ENCODE measurements at regions not wholly inside any gene's neighbourhood (a gene's known extent, or its start where the extent isn't known, plus 50 kb on each side); places are given as distances from the start of the nearest gene placed in this dataset.
A peak's percentile ranks its signal among the peaks of the same experiment; 100 is the strongest.
"Not testable (repeated sequence)": the region's sequence is repeated elsewhere in the genome, so short reads cannot be mapped to it uniquely, and the experiment has no call there.

DNA sequence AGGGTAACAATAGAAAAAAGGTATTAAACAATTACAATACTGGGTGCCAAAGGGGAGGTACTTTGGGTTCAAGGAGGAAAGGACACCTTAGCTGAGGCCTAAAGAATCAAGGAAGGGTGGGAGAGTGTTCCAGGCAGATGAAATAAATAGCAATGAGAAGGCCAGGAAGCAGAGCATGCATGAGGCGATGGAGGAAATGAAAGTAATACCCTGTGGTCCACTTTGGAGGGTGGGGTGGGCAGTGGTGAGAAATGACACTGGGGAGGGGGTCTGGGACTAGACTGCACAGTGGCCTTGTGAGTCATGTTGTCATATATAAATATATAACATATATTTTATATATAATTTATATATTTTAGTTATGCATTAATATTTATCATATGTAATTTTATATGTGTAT, 55.9 kb downstream of the BHLHE40 start:
- no peak for DNase-seq

DNA sequence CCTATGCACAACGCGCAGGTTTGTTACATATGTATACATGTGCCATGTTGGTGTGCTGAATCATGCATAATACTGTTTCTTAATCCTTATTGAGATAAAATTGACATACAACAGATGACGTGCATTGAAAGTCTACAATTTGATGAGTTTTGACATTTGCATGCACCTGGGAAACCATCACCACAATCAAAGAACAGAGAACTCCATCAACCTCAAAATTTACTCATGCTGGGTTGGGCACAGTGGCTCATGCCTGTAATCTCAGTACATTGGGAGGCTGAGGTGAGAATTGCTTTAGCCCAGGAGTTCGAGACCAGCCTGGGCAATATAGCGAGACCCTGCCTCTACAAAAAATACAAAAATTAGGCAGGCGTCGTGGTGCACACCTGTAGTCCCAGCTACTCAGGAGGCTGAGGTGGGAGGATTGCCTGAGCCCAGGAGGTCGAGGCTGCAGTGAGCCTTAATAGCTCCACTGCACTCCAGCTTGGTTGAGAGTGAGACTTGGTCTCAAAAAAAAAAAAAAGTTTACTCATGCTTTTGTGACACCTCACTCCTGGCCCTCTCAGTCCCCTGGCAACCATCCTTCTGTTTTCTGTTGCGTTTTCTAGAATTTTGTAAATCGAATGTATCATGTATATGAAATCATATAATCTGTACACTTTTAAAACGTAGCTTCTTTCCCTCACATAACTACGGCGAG, 56.6 kb downstream of the BHLHE40 start:
- DNase-seq, result no peak

DNA sequence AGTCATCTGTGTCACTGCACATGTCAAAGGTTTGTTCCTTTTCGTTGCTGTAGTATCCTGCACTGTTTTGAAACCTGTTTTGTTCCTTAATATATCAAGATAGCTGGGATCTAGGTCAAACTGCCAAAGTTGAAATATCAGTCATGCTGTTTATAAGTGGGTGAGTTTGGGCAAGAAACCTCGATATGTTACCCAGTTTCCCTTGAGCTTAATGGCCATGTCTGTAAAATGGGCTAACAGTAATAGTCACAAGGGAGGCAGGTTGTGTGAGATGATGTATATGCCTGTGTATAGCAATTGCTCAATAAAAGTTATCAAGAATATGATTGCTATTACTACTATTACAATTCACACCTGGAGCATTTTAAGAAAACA, 57.1 kb downstream of the BHLHE40 start:
- no peak for DNase-seq

DNA sequence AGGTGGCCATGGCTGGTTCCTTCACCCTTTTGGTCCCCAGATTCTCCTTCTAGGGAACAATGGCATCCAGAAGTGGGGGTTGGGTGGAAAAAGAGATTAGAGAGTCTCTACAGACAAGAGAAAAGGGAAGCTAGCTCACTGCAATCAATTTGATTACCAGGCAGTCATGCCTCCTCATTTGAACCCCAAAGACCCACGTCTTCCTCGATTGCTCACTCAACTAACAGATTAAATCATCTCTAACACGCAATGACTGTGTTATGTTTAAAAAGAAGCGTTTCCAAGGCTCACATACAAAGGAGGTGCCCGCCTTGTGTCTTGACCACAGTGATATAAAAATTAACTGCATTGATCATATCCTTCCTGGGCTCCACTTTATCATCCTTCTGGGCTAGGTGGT, 57.6 kb downstream of the BHLHE40 start:
- DNase-seq, result no peak

DNA sequence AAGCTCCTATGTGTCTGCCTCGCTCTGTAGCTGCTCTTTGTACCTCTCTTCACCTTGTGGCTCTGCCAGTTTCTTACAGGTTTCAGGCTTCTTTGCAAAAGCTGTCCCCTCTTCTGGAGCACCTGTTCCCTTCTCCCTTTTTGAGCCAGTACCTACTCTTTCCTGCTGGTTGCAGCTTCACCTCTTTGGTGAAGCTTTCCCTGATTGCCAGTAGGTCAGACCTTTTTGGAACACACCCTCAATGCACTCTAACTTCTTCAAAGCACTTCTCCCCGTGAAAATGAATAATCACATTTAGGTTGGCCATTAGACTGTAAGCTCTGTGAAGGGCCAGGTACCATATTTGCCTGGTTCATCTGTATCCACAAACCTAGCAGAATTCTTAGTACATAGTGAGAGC, 60.3 kb downstream of the BHLHE40 start:
- no peak for DNase-seq

DNA sequence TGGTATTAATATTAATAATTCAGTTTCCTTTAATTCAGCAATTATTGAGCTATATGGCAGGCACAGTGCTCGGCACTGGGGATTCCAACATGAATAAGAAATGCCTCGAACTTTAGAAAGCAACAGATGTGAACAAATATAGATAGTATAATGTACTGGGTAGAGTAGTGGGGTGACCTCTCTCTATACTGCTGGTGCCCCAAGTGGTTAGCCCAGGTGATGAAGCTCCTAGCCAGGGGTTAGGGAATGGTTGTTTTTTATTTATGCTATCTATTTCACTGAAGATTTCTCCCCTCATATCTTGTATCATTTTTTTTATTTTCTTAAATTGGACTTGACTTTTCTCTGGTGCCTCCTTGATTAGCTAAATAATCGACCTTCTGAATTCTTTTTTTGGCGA, 62.1 kb downstream of the BHLHE40 start:
- no peak for DNase-seq

DNA sequence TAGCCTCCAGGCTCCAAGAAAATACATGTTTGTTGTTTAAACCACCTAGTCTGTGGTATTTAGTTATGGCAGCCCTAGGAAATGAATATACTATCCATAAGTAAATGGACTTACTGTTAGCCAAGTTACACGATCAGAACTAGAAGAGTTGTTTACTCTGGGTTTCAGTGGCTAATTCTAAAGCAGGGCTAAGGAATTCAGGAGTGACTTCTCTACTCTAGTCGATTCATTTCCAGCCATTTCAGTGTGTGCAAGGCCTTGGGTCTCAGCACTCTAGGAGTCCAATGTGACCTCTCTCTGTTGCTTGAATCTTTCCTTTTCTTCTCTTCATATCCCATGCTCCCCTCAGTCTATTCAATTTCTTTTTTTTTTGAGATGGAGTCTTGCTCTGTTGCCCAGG, 66.7 kb downstream of the BHLHE40 start:
- no peak for DNase-seq

DNA sequence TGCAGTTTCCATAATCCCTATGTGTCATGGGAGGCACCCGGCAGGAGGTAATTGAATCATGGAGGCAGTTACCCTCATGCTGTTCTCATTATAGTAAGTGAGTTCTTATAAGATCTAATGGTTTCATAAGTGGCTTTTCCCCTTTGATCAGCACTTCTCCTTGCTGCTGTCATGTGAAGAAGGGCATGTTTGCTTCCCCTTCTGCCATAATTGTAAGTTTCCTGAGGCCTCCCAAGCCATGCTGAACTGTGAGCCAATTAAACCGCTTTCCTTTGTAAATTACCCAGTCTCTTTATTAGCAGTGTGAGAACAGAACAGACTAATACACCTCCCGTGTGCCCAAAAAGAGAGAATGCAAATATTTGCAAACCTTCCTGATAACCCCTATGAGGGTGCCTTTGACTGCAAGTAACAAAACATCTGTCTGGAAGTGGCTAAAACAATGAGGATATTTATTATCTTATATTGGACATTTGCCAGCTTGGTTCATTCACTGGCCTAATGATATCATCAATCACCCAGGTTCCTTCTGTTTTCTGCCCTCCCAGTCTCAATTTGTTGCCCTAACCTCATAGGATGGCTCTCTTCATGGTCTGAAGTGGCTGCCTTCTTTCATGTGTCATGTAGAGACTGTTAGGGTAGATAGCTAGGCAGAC, 68.7 kb downstream of the BHLHE40 start:
- DNase-seq, result no peak

DNA sequence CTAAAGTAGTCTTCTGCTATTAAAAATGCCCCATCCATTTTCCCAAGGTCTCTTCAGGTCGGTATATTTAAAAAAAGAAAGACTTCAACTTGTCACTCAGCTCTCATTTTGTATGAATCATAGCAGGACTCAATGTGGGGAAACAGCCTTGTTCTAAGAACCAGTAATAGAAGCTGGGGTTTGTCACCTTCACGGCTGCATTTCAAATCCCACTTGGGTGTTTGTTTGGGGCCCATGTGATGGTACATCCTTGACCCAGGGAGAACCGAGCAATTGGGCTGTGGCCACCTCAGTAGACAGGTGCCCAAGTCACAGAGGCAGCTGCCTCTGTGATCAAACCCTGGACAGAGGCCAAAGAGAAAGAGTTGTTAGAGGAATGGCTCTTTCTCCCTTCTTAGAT, 70.3 kb upstream of the ARL8B start:
- DNase-seq, result no peak

DNA sequence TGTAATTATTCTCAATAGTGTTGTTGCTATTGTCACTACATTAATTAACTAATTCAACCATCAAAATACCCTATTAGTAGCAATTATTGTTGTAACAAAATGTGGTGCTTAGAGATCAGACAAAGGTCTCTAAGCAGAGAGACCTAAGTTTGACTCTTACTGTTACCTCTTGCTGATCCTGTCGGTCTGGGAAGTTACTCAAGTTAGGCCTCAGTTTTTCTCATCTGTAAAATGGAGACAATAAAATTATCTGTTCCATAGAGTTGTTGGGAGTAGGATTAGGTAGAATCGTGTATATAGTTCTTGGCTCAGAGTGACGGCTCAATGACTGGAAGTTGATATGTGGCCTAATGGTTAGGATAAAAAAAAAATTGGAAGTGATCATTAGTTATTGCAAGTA, 69.8 kb upstream of the ARL8B start:
- no peak for DNase-seq

DNA sequence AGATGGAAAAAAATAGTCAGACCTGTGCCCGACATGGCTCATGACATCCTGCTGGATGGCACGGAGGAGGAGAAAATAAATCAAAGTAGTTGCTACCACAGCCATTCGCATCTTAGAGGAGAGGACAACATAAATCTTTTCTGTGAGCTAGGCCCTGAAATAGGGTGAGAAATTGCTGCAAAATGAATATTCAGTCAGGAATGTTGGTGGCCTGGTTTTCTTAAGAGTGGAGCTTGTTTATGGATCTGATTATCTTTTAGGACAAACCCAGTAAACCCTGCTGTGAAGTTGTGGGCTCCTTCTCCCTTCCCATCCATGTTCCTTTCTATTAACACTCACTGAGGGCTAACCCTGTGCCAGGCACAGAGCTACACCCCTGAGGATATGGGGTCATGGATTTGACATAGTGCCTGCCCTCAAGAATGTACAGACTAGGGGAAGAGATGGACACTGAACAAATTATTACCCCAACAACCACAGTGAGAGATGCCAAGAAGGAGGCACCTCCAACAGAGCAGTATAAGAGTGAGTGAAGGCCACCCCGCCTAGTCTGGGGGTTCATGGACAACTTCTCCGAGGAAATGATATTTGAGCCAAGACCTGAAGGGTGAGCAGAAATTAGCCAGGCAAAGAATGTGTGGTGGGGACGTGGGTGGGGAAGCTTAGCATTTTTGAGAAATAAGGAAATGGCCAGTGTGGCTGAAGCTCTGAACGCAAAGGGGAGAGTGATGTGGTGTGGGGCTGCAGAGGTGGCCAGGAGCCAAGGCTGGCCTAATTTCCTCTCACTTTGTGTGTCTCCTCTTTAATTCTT, 68.9 kb upstream of the ARL8B start:
- peak; percentile 38 for DNase-seq

DNA sequence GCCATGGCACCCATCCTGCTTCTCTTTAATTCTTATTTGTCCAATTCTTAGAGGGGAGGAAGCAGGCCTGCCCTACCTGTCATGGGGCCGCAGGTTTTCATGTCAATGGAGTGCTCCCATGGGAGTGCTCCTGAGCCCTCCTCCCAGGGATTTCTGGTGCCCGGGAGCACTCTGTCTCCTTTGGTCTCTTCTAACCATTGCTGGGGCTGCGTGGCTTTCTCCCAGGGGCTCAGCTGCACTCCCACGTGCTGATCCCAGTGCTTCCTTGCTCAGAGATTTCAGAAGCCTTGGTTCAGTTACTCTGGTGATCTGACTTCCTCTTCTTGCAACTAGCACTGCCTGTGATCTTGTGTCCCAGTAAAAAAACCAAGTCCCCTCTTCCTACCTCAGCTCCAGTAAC, 68.0 kb upstream of the ARL8B start:
- DNase-seq, result no peak

DNA sequence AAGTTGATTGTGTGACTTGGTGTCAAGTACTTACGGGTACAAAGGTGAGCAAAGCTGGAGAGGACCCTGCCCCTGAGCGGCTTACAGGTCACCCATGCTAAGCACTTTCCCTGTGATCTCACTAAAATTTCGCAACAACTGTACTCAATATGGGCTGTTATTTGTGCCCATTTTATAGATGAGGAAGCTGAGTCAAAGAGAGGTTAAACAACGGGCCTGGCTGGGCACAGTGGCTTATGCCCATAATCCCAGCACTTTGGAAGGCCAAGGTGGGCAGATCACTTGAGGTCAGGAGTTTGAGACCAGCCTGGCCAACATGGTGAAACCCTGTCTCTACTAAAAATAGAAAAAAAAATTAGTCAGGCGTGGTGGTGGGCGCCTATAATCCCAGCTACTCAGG, 67.5 kb upstream of the ARL8B start:
- not testable (repeated sequence) for DNase-seq

DNA sequence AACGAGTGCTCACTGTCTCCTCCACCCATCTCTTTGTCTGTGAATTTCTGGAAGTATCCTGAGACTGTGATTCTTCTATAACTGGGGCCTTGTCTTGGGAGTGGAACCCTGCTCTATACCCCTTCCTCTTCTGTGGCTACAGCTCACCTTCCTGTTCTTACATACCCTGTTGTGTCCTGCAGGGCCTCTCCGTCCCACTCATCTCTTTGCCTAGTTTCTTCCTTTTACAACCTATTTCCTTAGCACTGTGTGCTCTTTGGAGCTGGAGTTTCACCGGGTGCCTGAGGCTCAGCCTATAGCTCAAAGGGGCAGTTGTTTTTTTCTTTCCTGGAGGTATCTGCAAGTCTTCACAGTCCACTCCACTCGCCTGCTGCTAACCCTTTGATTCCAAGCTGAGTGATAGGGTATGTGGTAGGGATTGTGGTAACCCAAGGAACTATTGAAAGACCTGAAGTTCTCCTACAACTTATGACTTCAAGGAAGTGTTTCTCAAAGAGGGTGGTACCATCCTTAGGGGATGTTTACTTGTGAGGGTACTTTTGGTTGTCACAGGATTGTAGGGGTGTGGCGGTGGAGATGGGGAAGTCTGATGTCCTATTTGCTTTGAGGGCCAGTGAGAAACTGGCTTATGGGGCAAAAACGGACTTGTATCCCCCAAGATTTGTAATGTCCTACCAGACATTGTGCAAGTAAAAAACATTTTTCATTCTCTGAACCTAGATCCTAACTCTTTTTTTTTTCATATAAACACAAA, 66.6 kb upstream of the ARL8B start:
- DNase-seq, result no peak

DNA sequence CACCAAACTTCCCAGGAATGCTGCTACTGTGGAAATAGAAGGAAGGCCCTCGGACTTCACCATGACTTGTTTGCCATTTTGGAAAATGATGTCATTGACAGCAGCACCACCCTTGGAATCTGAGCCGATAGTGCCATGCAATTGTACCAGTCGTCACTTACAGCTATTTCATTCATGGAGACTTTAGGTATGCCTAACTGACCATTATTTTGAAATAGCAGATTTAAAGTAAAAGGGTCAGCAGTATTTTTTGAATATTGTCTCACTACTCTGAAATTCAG, 66.0 kb upstream of the ARL8B start:
- no peak for DNase-seq

DNA sequence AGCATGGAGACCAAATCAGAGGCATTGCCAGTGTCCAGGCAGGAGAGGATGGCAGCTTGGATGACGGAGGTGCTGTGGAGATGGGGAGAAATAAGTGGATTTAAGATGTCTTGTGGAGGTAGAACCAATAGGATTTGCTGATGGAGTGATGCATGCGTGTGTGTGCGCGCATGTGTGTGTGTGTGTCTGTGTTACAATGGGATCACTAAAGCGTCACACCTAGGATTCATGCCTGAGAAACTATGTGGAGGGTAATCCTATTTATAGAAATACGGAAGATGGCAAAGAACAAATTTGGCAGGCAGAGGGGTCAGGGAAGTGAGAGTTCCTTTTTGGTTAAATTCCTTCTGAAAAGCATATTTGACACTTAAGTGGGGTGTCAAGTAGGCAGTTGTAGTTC, 64.8 kb upstream of the ARL8B start:
- no peak for DNase-seq

DNA sequence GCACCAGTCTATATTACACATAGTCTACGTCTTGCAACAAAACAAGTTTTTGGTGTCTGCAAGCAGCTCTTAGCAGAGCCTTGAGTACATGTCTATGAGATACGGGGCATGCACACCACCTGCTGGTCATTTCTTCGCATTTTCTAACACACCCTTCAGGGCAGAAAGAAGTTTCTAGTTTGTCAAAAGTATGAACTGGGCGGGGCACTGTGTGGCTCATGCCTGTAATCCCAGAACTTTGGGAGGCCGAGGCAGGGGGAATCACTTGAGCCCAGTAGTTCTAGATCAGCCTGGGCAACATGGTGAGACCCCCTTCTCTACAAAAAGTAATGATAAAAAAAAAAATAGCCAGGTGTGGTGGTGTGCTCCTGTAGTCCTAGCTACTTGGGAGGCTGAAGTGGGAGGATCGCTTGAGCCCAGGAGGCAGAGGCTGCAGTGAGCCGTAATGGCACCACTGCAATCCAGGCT, 64.2 kb upstream of the ARL8B start:
- peak; percentile 80 for DNase-seq

DNA sequence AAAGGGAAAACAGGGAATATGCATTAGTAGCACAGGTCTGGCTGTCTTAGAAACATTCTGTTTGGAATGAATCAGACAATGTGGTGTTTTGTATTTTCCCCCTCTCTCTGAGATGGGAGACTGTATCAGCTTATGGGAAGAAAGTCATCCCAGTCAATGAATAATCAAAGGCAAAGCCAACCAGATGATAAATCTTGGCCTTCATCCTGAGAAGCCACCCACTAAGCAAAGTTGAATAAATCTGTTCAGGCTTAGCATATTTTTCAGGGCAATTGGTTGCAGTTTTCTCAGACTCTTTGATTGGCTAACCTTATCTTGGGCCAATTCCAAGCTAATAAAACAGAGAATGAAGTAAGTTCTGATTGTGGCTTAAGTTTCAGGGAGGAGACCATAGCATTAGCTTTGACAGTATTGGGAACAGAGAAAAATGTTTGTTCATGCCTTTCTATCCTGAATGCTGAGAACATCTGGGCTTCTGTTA, 63.6 kb upstream of the ARL8B start:
- peak; percentile 73 for DNase-seq

DNA sequence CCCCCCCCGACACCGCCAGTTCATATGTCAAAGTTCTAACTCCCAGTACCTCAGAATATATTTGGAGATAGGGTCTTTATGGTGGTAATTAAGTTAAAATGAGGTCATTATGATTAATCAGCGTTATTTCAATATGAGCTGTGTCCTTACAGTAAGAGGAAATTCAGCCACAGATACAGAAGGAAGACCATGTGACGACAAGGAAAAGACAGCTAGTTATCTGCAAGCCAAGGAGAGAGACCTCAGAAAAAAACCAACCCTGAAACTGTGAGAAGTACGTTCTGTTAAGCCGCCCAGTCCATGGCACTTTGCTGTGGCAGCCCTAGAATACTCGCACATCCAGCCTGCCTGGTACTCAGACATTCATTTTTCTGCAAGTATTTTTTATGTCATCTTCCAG, 62.3 kb upstream of the ARL8B start:
- no peak for DNase-seq

DNA sequence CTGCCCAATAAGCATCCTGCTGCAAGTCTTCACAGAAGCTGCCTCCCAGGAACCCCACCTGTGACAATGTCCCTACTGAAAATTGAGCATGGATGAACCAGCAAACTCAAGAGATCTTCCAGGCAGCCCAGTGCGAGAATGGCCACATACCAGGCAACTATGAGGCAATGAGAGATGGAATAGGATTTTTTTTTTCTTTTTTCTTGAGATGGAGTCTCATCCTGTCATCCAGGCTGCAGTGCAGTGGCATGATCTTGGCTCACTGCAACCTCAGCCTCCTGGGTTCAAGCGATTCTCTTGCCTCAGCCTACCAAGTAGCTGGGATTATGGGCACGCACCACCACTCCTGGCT, 60.9 kb upstream of the ARL8B start:
- DNase-seq, result no peak

DNA sequence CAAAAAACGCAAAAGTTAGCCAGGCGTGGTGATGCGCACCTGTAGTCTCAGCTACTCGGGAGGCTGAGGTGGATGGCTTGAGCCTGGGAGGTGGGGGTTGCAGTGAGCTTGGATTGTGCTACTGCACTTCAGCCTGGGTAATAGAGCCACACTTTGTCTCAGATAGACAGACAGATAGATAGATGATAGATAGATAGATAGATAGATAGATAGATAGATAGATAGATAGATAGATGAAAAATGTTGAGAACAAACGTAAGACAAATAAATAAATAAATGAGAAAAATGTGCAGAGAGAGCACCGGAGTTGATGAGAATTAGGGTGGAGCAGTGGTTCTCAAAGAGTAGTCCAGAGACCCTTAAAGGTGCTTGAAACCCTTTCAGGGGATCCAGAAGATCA, 58.4 kb upstream of the ARL8B start:
- no peak for DNase-seq

DNA sequence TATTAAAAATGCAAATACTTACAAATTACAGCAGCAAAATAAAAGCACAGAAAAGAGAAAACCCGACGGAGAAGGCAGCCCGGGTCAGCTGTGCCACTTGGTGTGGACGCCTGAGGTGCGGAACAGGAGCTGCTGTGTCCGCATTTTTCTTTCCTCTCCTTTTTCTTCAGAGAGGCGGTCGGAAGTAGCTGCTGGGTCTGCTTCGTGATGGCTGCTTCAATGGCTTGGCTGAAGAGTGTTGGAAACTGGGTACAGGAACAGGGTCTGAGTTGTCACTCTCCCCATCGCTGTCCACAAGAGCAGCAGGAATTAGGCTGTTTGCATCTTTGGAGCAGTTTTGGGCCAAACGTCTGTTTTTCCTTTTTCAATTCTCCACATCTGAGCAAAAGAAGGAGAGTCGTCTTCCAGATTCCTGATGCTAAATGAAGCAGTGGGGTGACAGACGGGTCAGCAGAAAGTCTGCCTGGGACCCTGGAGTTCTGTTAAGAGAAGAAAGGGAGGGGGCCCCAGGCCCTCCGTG, 53.5 kb upstream of the ARL8B start:
- no peak for DNase-seq

DNA sequence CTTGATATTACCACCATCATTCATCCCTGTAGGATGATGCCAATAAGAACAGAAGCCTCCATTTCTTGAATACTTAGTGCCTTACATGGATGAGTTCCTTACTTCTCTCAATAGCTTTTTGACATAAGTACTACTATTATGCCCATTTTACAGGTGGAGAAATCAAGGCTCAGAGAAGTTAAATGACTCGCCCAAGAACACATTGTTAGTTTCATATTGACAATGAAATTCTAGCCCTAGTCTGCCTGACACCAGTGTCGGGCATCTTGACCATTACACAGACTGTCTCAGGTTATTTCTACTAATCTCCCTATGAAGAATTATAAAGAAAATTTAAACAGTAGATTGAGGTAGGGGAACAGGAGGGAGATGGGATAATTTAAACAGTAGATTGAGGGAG, 52.5 kb upstream of the ARL8B start:
- DNase-seq, result no peak

Measured in HCEC 1CT (cell line).